ENCODE measurements at regions not wholly inside any gene's neighbourhood (a gene's known extent, or its start where the extent isn't known, plus 50 kb on each side); places are given as distances from the start of the nearest gene placed in this dataset.

GRCh38 chr6:147033267-147033666, 170.9 kb upstream of the STXBP5 start:
- TF ChIP-seq POLR2A (IDR thresholded peaks at IDR 0.05) (no peak), CTCF (IDR thresholded peaks at IDR 0.05 in 8 of 11, conservative IDR thresholded peaks at IDR 0.05 in 3 of 11) (no peak), POLR2AphosphoS5 (IDR thresholded peaks at IDR 0.05) (no peak)

Data from spleen (tissue), 7 donors.